ENCODE measurements at regions not wholly inside any gene's neighbourhood (a gene's known extent, or its start where the extent isn't known, plus 50 kb on each side); places are given as distances from the start of the nearest gene placed in this dataset.
"Not testable (repeated sequence)": the region's sequence is repeated elsewhere in the genome, so short reads cannot be mapped to it uniquely, and the experiment has no call there.

DNA sequence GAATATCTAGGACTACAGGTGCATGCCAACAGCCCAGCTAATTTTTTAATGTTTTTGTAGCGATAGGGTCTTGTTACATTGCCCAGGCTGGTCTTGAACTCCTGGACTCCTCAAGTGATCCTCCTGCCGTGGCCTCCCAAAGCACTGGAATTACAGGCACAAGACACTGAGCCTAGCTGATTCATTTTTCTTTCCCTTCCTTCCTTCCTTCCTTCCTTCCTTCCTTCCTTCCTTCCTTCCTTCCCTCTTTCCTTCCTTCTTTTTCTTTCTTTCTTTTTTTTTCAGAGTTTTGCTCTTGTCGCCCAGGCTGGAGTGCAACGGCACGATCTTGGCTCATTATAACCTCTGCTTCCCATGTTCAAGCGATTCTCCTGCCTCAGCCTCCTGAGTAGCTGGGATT lies 110.9 kb downstream of the OLIG3 start:
- TF ChIP-seq, protein P1, sequence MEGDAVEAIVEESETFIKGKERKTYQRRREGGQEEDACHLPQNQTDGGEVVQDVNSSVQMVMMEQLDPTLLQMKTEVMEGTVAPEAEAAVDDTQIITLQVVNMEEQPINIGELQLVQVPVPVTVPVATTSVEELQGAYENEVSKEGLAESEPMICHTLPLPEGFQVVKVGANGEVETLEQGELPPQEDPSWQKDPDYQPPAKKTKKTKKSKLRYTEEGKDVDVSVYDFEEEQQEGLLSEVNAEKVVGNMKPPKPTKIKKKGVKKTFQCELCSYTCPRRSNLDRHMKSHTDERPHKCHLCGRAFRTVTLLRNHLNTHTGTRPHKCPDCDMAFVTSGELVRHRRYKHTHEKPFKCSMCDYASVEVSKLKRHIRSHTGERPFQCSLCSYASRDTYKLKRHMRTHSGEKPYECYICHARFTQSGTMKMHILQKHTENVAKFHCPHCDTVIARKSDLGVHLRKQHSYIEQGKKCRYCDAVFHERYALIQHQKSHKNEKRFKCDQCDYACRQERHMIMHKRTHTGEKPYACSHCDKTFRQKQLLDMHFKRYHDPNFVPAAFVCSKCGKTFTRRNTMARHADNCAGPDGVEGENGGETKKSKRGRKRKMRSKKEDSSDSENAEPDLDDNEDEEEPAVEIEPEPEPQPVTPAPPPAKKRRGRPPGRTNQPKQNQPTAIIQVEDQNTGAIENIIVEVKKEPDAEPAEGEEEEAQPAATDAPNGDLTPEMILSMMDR (IDR thresholded peaks at IDR 0.05), result not testable (repeated sequence)
- TF ChIP-seq POLR2A (IDR thresholded peaks at IDR 0.05), result not testable (repeated sequence)

All from Peyer's patch (tissue), 4 donors.